Bronchial epithelial cell (primary cell): ENCODE measurements at regions not wholly inside any gene's neighbourhood (a gene's known extent, or its start where the extent isn't known, plus 50 kb on each side); places are given as distances from the start of the nearest gene placed in this dataset.

Source experiments
- DNase-seq: peaks from one replicate; pipeline ENCODE4 v3.0.0-alpha.2; 2010; ENCODE audit warnings: low read depth
- FAIRE-seq: peaks from 2 replicates; lab custom pipeline; 2011; peaks lifted over from hg19 to GRCh38; lab: Jason Lieb, UNC
- H3K27me3 ChIP-seq: 2 replicates; pipeline ENCODE4 v1.5.1; 2011; ENCODE audit warnings: low read length; ENCODE audit not compliant: control insufficient read depth, insufficient read depth
- H3K36me3 ChIP-seq: 2 replicates; pipeline ENCODE4 v1.5.1; 2011; ENCODE audit warnings: low read length; ENCODE audit not compliant: control insufficient read depth, insufficient read depth
- H3K4me3 ChIP-seq: 2 replicates; pipeline ENCODE4 v1.5.1; 2011; ENCODE audit warnings: mild to moderate bottlenecking, low read depth, low read length, control low read depth
- TF ChIP-seq, protein P1 (sequence below): IDR thresholded peaks from 2 replicates; pipeline ENCODE4 v1.5.1; 2011; ENCODE audit warnings: mild to moderate bottlenecking, moderate library complexity, low read length, control low read depth, inconsistent platforms; ENCODE audit not compliant: insufficient read depth, severe bottlenecking

DNA sequence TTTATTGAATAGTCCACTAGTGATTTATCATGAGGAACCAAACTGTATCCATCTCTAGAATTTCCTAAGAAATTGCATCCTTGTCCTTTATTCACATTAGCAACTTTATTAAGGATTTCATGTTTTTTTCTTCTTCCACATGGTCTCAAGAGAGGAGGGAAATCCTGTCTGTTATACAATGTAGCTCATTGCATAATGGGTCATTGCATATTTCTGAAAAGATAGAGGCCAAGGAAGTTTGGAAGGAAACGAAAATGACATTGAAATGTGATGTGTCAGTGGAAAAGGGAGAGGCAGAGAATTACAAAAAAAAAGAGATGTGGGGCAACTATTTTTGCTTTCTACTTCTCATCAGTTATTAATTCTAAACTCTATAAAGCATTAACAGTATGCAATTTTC, 353.1 kb downstream of the METTL15 start:
- no peak overlapping the region for H3K4me3 ChIP-seq
- TF ChIP-seq, protein P1, sequence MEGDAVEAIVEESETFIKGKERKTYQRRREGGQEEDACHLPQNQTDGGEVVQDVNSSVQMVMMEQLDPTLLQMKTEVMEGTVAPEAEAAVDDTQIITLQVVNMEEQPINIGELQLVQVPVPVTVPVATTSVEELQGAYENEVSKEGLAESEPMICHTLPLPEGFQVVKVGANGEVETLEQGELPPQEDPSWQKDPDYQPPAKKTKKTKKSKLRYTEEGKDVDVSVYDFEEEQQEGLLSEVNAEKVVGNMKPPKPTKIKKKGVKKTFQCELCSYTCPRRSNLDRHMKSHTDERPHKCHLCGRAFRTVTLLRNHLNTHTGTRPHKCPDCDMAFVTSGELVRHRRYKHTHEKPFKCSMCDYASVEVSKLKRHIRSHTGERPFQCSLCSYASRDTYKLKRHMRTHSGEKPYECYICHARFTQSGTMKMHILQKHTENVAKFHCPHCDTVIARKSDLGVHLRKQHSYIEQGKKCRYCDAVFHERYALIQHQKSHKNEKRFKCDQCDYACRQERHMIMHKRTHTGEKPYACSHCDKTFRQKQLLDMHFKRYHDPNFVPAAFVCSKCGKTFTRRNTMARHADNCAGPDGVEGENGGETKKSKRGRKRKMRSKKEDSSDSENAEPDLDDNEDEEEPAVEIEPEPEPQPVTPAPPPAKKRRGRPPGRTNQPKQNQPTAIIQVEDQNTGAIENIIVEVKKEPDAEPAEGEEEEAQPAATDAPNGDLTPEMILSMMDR = no peak
- DNase-seq (no peak), FAIRE-seq (no peak)
- H3K27me3 ChIP-seq = no peaks in the 10 kb centered on the region
- H3K36me3 ChIP-seq = no peaks in the 10 kb centered on the region

DNA sequence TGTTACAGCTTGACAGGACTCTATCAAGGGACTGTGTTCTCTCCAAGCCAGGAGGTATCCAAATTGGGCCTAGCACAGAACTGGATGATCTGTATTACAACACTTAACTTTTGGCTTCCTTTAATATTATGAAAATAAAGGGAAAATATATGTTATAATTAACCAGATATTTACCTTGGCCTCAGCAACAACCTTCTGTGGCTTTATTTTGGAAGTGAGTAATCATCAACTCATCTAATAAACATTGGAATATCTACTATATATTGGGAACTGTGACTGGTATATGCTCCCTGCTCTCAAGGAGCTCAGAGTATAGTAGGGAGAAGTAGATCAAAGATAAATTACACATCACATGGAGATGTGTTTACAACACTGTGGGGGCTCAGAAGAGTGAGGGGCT, 352.2 kb downstream of the METTL15 start:
- TF ChIP-seq, protein P1 = no peak
- Histone ChIP-seq H3K27me3 (no peaks in the 10 kb centered on the region), H3K4me3 (no peak overlapping the region), H3K36me3 (no peaks in the 10 kb centered on the region)
- FAIRE-seq (no peak), DNase-seq (peak; percentile 30)

DNA sequence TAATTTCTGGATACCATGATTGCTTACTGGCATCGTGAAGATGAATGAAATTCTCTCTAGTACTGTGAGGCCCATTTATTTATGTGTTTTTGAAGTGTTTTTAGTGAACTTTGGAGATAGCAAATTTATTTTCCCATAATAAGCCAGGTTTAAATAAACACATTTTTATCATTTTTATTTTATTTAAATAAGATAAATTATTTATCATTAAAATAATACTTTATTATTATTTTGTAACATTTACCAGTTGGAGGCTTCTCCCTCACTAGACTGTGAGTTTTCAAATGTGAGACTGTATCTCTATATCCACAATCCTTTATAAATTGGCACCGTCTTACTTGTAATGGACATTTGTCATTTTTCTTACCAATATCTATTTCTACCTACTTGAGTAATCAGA, 351.7 kb downstream of the METTL15 start:
- DNase-seq (no peak), FAIRE-seq (no peak)
- H3K4me3 ChIP-seq = no peak overlapping the region
- H3K36me3 ChIP-seq = no peaks in the 10 kb centered on the region
- no peaks in the 10 kb centered on the region for H3K27me3 ChIP-seq
- TF ChIP-seq, protein P1 = no peak

DNA sequence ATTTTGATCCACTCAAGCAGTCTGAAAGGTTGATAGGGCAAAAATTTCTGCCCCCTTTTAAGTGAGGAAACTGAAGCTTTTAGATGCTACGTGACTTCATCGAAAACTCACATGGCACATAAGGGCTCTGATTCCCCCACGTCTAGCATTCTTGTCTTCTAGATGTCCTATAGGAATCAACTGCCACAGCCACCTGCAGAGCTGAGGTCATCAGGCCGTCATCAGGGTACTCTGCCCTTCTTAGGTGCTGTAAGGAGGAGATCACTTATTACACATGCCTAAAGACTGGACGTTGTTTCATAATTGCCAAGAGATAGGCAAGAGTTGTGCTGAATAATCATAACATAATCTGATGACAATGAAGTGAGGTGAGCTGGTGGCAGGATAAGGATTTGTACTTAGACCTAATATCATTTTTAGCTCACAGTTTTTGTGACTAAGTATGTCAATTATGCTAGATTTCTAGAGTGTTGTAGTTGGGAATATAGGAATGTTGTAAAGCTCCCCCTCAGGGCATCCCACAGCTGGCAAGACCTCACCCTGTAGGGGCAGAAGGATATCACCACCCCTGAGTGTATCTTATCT, 349.4 kb downstream of the METTL15 start:
- FAIRE-seq (no peak), DNase-seq (peak; percentile 10)
- no peak overlapping the region for H3K4me3 ChIP-seq
- TF ChIP-seq, protein P1 = no peak
- no peaks in the 10 kb centered on the region for H3K36me3 ChIP-seq
- no peaks in the 10 kb centered on the region for H3K27me3 ChIP-seq

DNA sequence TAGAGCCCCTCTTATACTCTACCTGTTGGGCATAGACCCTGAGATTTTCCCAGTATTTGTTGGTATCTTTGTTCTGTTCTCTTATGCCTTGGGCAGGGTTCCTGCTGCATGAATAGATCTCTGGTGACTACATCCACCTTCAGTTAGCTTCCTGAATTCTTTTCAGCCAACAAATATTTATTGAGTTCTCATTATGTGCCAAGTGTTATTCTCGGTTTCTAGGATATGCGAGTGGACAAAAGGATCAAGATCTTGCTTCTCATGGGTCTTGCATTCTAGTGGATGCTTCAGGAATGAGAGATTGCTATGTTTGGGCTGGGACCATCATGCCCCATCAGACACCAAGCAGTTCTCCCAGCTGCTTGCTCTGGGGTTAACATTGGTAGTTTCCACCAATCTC, 340.0 kb downstream of the METTL15 start:
- no peaks in the 10 kb centered on the region for H3K27me3 ChIP-seq
- FAIRE-seq (no peak), DNase-seq (no peak)
- no peaks in the 10 kb centered on the region for H3K36me3 ChIP-seq
- TF ChIP-seq, protein P1 = no peak
- H3K4me3 ChIP-seq = no peak overlapping the region

DNA sequence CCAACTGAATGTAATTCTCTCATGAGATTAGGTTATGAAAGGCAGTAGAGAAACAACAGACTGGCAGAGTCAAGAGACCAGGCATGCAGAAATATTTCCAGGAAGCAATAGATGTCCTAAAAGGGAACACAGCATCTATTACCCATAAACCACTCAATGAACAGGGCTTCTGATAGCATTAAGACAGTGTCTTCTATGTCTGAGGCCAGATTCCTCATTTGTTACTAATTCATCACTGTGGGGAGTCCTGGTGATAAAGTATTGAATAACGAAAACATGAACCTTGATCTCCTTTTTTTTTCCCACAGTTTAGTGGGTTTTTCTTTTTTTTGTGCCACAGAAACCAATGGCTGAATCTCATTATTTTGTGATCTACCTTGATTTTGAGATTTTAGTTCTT, 339.0 kb downstream of the METTL15 start:
- FAIRE-seq = no peak
- Histone ChIP-seq H3K36me3 (no peaks in the 10 kb centered on the region), H3K27me3 (no peaks in the 10 kb centered on the region), H3K4me3 (no peak overlapping the region)
- no peak for DNase-seq
- TF ChIP-seq, protein P1 = no peak
